ENCODE measurements at regions not wholly inside any gene's neighbourhood (a gene's known extent, or its start where the extent isn't known, plus 50 kb on each side); places are given as distances from the start of the nearest gene placed in this dataset.

- Histone ChIP-seq H3K79me2 (no peaks in the 10 kb centered on the region), H2AFZ (no peak overlapping the region), H3K4me3 (no peak overlapping the region), H3K9me2 (replicated peaks; ENCODE audit: insufficient read depth) (no peaks in the 10 kb centered on the region), H3K36me3 (replicated peaks; ENCODE audit: insufficient read depth, low read depth) (no peaks in the 10 kb centered on the region), H3K27ac (no peak overlapping the region), H3K4me1 (ENCODE audit: insufficient read depth) (no peaks in the 10 kb centered on the region), H4K20me1 (ENCODE audit: insufficient read depth, poor library complexity, severe bottlenecking) (no peaks in the 10 kb centered on the region), H3K9me3 (ENCODE audit: low read depth) (no peaks in the 10 kb centered on the region), H3K27me3 (no peaks in the 10 kb centered on the region), H3K4me2 (no peak overlapping the region)
- WGBS (ENCODE audit: low lambda C conversion rate, missing lambda C conversion rate) = 90% methylated on average over 2 of the region's 2 CpGs
- TF ChIP-seq EZH2phosphoT487 (IDR thresholded peaks at IDR 0.05; ENCODE audit: low read depth, severe bottlenecking, unreplicated experiment) = no peak
- TF ChIP-seq CTCF (IDR thresholded peaks at IDR 0.05; ENCODE audit: poor library complexity) = no peak
- TF ChIP-seq EZH2 (IDR thresholded peaks at IDR 0.05; ENCODE audit: borderline replicate concordance) = no peak
- no peak for DNase-seq (ENCODE audit: low spot score)
Measured at GRCh38 chr16:72277749-72278148, 105.8 kb upstream of the PMFBP1 start.

GRCh38 chr16:72271699-72272240 lies 99.8 kb upstream of the PMFBP1 start:
- H2AFZ ChIP-seq = no peak overlapping the region
- no peak overlapping the region for H3K4me2 ChIP-seq
- no peaks in the 10 kb centered on the region for H4K20me1 ChIP-seq (ENCODE audit: insufficient read depth, poor library complexity, severe bottlenecking)
- H3K36me3 ChIP-seq (replicated peaks; ENCODE audit: insufficient read depth, low read depth) = no peaks in the 10 kb centered on the region
- no peak for DNase-seq (ENCODE audit: low spot score)
- H3K27ac ChIP-seq = no peak overlapping the region
- H3K27me3 ChIP-seq = no peaks in the 10 kb centered on the region
- no peak overlapping the region for H3K4me3 ChIP-seq
- H3K9me3 ChIP-seq (ENCODE audit: low read depth) = no peaks in the 10 kb centered on the region
- H3K79me2 ChIP-seq = no peaks in the 10 kb centered on the region
- WGBS (ENCODE audit: low lambda C conversion rate, missing lambda C conversion rate) = 94% methylated on average over 3 of the region's 3 CpGs
- H3K9me2 ChIP-seq (replicated peaks; ENCODE audit: insufficient read depth) = no peaks in the 10 kb centered on the region
- peaks cover 13% of the 10 kb centered on the region for H3K4me1 ChIP-seq (ENCODE audit: insufficient read depth)
- TF ChIP-seq EZH2phosphoT487 (IDR thresholded peaks at IDR 0.05; ENCODE audit: low read depth, severe bottlenecking, unreplicated experiment) = no peak
- no peak for TF ChIP-seq EZH2 (IDR thresholded peaks at IDR 0.05; ENCODE audit: borderline replicate concordance)
- TF ChIP-seq CTCF (IDR thresholded peaks at IDR 0.05; ENCODE audit: poor library complexity) = no peak

- Histone ChIP-seq H4K20me1 (ENCODE audit: insufficient read depth, poor library complexity, severe bottlenecking) (no peaks in the 10 kb centered on the region), H3K27me3 (no peaks in the 10 kb centered on the region), H2AFZ (no peak overlapping the region), H3K4me1 (ENCODE audit: insufficient read depth) (peaks cover 13% of the 10 kb centered on the region), H3K9me2 (replicated peaks; ENCODE audit: insufficient read depth) (no peaks in the 10 kb centered on the region), H3K79me2 (no peaks in the 10 kb centered on the region), H3K4me3 (no peak overlapping the region), H3K36me3 (replicated peaks; ENCODE audit: insufficient read depth, low read depth) (no peaks in the 10 kb centered on the region), H3K27ac (peak overlapping the region; percentile 86), H3K4me2 (peak overlapping the region; percentile 53), H3K9me3 (ENCODE audit: low read depth) (no peaks in the 10 kb centered on the region)
- WGBS (ENCODE audit: low lambda C conversion rate, missing lambda C conversion rate) = 32% methylated on average over 1 of the region's 1 CpG
- DNase-seq (ENCODE audit: low spot score) = peak; percentile 34
- TF ChIP-seq CTCF (IDR thresholded peaks at IDR 0.05; ENCODE audit: poor library complexity) (no peak), EZH2phosphoT487 (IDR thresholded peaks at IDR 0.05; ENCODE audit: low read depth, severe bottlenecking, unreplicated experiment) (no peak), EZH2 (IDR thresholded peaks at IDR 0.05; ENCODE audit: borderline replicate concordance) (no peak)
Measured at GRCh38 chr16:72270531-72270930, 98.6 kb upstream of the PMFBP1 start.

GRCh38 chr16:72266836-72267235 lies 94.9 kb upstream of the PMFBP1 start:
- Histone ChIP-seq H3K36me3 (replicated peaks; ENCODE audit: insufficient read depth, low read depth) (no peaks in the 10 kb centered on the region), H3K79me2 (no peaks in the 10 kb centered on the region), H3K27me3 (no peaks in the 10 kb centered on the region), H3K4me1 (ENCODE audit: insufficient read depth) (peaks cover 13% of the 10 kb centered on the region), H3K4me2 (no peak overlapping the region), H3K4me3 (no peak overlapping the region), H3K9me2 (replicated peaks; ENCODE audit: insufficient read depth) (no peaks in the 10 kb centered on the region), H2AFZ (no peak overlapping the region), H3K27ac (no peak overlapping the region), H4K20me1 (ENCODE audit: insufficient read depth, poor library complexity, severe bottlenecking) (no peaks in the 10 kb centered on the region), H3K9me3 (ENCODE audit: low read depth) (no peaks in the 10 kb centered on the region)
- DNase-seq (ENCODE audit: low spot score) = no peak
- 98% methylated on average over 6 of the region's 6 CpGs for WGBS (ENCODE audit: low lambda C conversion rate, missing lambda C conversion rate)
- TF ChIP-seq EZH2phosphoT487 (IDR thresholded peaks at IDR 0.05; ENCODE audit: low read depth, severe bottlenecking, unreplicated experiment) (no peak), CTCF (IDR thresholded peaks at IDR 0.05; ENCODE audit: poor library complexity) (no peak), EZH2 (IDR thresholded peaks at IDR 0.05; ENCODE audit: borderline replicate concordance) (no peak)

Data from hepatocyte (in vitro differentiated cells).